ENCODE measurements at regions not wholly inside any gene's neighbourhood (a gene's known extent, or its start where the extent isn't known, plus 50 kb on each side); places are given as distances from the start of the nearest gene placed in this dataset.

DNA sequence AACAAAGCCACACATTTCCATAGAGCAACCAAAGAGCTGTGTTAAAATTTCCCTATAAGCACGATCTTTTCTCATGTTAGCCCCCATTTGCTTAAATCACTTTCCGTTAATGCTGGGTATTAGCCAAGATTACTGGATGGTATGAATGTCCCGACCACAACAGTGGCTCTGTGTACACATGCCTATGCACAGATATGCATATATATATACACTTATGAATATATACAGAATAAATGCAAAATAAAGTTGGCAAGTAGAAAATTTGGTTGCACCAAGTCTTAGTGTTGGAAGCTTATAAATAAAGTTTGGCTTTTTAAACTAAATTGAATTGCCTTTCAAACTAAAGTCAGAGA lies 265.9 kb upstream of the ETAA1 start:
- TF ChIP-seq CTCF (IDR thresholded peaks at IDR 0.05) (no peak), EZH2 (IDR thresholded peaks at IDR 0.05; ENCODE audit: borderline replicate concordance, insufficient read depth, low read depth, low read length, poor library complexity, severe bottlenecking) (no peak)
